Parathyroid adenoma (tissue), 2 donors: ENCODE measurements at regions not wholly inside any gene's neighbourhood (a gene's known extent, or its start where the extent isn't known, plus 50 kb on each side); places are given as distances from the start of the nearest gene placed in this dataset.

Source experiments
- H2AFZ ChIP-seq: fragments of 300-600 bp; sonication (generic); one replicate; pipeline ENCODE4 v1.7.0; 2017; ENCODE audit warnings: antibody characterized with exemption, mild to moderate bottlenecking
- H3K27ac ChIP-seq: fragments of 300-600 bp; sonication (generic); one replicate; pipeline ENCODE4 v1.7.0; 2017
- H3K27me3 ChIP-seq: fragments of 300-600 bp; sonication (generic); one replicate; pipeline ENCODE4 v1.7.0; 2017; ENCODE audit warnings: low read length; ENCODE audit not compliant: control insufficient read depth, insufficient read depth
- H3K36me3 ChIP-seq: fragments of 300-600 bp; sonication (generic); one replicate; pipeline ENCODE4 v1.7.0; 2017; ENCODE audit warnings: low read length; ENCODE audit not compliant: control insufficient read depth, insufficient read depth
- H3K4me1 ChIP-seq: fragments of 300-600 bp; sonication (generic); one replicate; pipeline ENCODE4 v1.7.0; 2017; ENCODE audit warnings: control low read depth
- H3K4me2 ChIP-seq: fragments of 300-600 bp; sonication (generic); one replicate; pipeline ENCODE4 v1.7.0; 2017; ENCODE audit warnings: low read length
- H3K4me3 ChIP-seq: fragments of 300-600 bp; sonication (generic); one replicate; pipeline ENCODE4 v1.7.0; 2017; ENCODE audit warnings: low read depth, low read length
- H3K79me2 ChIP-seq: fragments of 300-600 bp; sonication (generic); one replicate; pipeline ENCODE4 v1.7.0; 2017; ENCODE audit warnings: control low read depth
- H3K9ac ChIP-seq: fragments of 300-600 bp; sonication (generic); one replicate; pipeline ENCODE4 v1.7.0; 2017; ENCODE audit warnings: mild to moderate bottlenecking
- H3K9me3 ChIP-seq: fragments of 300-600 bp; sonication (generic); one replicate; pipeline ENCODE4 v1.7.0; 2017; ENCODE audit warnings: low read length; ENCODE audit not compliant: control insufficient read depth
- CTCF ChIP-seq: fragments of 300-600 bp; sonication (generic); IDR thresholded peaks from one replicate; pipeline ENCODE4 v1.7.0; 2017; ENCODE audit warnings: antibody characterized with exemption, mild to moderate bottlenecking
- donor health status: primary hyperparathyroidism.

GRCh38 chr2:449246-450067, 161.6 kb upstream of the ALKAL2 start:
- H3K36me3 ChIP-seq: no peaks in the 10 kb centered on the region
- no peak for TF ChIP-seq CTCF
- H3K27ac ChIP-seq: no peak overlapping the region

GRCh38 chr2:447902-448665, 160.2 kb upstream of the ALKAL2 start:
- no peaks in the 10 kb centered on the region for H3K4me1 ChIP-seq
- no peaks in the 10 kb centered on the region for H3K9me3 ChIP-seq
- no peak for TF ChIP-seq CTCF
- no peak overlapping the region for H3K4me3 ChIP-seq
- H2AFZ ChIP-seq: no peak overlapping the region
- H3K79me2 ChIP-seq: no peaks in the 10 kb centered on the region
- H3K27ac ChIP-seq: no peak overlapping the region
- H3K27me3 ChIP-seq: no peaks in the 10 kb centered on the region
- H3K9ac ChIP-seq: no peak overlapping the region
- no peak overlapping the region for H3K4me2 ChIP-seq
- no peaks in the 10 kb centered on the region for H3K36me3 ChIP-seq

More at GRCh38 chr2:449246-450067, 161.6 kb upstream of the ALKAL2 start:
- H3K4me1 ChIP-seq: no peaks in the 10 kb centered on the region
- H3K4me2 ChIP-seq: no peak overlapping the region
- H3K9ac ChIP-seq: no peak overlapping the region
- no peaks in the 10 kb centered on the region for H3K79me2 ChIP-seq
- H3K27me3 ChIP-seq: no peaks in the 10 kb centered on the region
- no peaks in the 10 kb centered on the region for H3K9me3 ChIP-seq
- no peak overlapping the region for H2AFZ ChIP-seq
- no peak overlapping the region for H3K4me3 ChIP-seq

- H3K4me1 ChIP-seq: no peaks in the 10 kb centered on the region
These were observed 159.2 kb upstream of the ALKAL2 start for GRCh38 chr2:446963-447530.

GRCh38 chr2:446303-446874, 158.5 kb upstream of the ALKAL2 start:
- Histone ChIP-seq H3K27me3 (no peaks in the 10 kb centered on the region), H3K9me3 (no peaks in the 10 kb centered on the region), H3K79me2 (no peaks in the 10 kb centered on the region), H3K4me2 (no peak overlapping the region), H3K9ac (no peak overlapping the region), H3K36me3 (no peaks in the 10 kb centered on the region), H3K27ac (no peak overlapping the region), H3K4me3 (no peak overlapping the region), H3K4me1 (no peaks in the 10 kb centered on the region), H2AFZ (no peak overlapping the region)
- TF ChIP-seq CTCF: no peak

More at GRCh38 chr2:446963-447530, 159.2 kb upstream of the ALKAL2 start:
- Histone ChIP-seq H3K9me3 (no peaks in the 10 kb centered on the region), H3K79me2 (no peaks in the 10 kb centered on the region), H3K4me2 (no peak overlapping the region), H2AFZ (no peak overlapping the region), H3K27me3 (no peaks in the 10 kb centered on the region), H3K9ac (no peak overlapping the region), H3K36me3 (no peaks in the 10 kb centered on the region), H3K27ac (no peak overlapping the region), H3K4me3 (no peak overlapping the region)
- no peak for TF ChIP-seq CTCF
